ENCODE measurements at regions not wholly inside any gene's neighbourhood (a gene's known extent, or its start where the extent isn't known, plus 50 kb on each side); places are given as distances from the start of the nearest gene placed in this dataset.

DNA sequence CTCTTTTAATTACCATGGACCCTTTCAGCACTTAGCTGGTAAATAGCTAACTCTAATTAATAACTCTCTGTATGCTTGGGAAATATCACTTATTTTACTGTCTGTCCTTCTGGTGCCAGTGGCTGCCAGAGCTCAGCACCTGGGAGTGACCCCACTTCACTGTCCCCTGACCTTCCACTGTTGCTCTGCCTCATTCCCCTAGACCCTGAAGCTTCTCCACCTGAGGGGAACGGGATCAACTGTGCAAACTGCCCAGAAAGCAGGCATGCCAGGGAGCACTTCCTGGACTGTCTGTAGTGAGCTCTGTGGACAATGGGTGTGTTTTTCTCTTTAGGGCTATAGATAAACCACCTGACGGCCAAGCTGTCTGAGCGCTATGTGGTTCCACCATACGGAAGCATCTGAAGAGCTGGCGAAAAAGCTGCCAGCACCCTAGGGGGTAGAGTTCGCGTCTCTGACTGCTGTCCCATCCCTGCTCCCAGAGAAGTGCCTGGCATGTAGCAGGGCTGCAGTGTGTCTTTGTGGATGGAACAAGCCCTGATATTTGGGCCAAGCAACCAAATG lies 106.3 kb upstream of the FOXA2 start (continued):
- TF ChIP-seq, protein P1, sequence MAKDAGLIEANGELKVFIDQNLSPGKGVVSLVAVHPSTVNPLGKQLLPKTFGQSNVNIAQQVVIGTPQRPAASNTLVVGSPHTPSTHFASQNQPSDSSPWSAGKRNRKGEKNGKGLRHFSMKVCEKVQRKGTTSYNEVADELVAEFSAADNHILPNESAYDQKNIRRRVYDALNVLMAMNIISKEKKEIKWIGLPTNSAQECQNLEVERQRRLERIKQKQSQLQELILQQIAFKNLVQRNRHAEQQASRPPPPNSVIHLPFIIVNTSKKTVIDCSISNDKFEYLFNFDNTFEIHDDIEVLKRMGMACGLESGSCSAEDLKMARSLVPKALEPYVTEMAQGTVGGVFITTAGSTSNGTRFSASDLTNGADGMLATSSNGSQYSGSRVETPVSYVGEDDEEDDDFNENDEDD (CRISPR knock-in tag; IDR thresholded peaks at IDR 0.05; ENCODE audit: borderline replicate concordance) = no peak

- in situ Hi-C loops (cut with HindIII; ENCODE audit: extremely low pct_ligation_motif_present, low pct_unique_long_range_greater_than_20kb) (loop anchor here (5.0 to 10.0 kb wide), 3 partner anchors 283 to 651 kb away; no protein-coding TSS in a partner anchor), intact Hi-C loops (cut with micrococcal nuclease; ENCODE audit: unreplicated experiment) (loop anchor here (1.0 to 10.0 kb wide), 5 partner anchors 283 to 649 kb away; no protein-coding TSS in a partner anchor)
- Histone ChIP-seq H2AFZ (ENCODE audit: low read length) (peak overlapping the region; percentile 38), H3K4me3 (replicated peaks in 1 of 3; ENCODE audit: insufficient read depth in 1 of 3, low read depth in 2 of 3, low read length in 3 of 3) (peak overlapping the region in 2 of 3 experiments; percentile 8 to 58; a peak in 3 of 6 replicates), H3K4me2 (ENCODE audit: low read depth, low read length) (peak overlapping the region; percentile 74), H3K27me3 (ENCODE audit: control insufficient read depth in 1 of 2, insufficient read depth in 2 of 2, low read length in 2 of 2) (peaks cover 1 to 9% of the 10 kb centered on the region in 2 experiments; a peak in 2 of 5 replicates), H3K9ac (ENCODE audit: insufficient read depth, low read depth, low read length) (no peak overlapping the region), H3K9me3 (ENCODE audit: low read length) (no peaks in the 10 kb centered on the region), H3K79me2 (ENCODE audit: insufficient read depth, low read length) (no peaks in the 10 kb centered on the region), H3K36me3 (replicated peaks in 1 of 2; ENCODE audit: control insufficient read depth in 1 of 2, insufficient read depth in 2 of 2, low read length in 2 of 2) (no peaks in the 10 kb centered on the region), H3K27ac (ENCODE audit: extremely low read length, insufficient read depth, low read length) (no peak overlapping the region), H4K20me1 (ENCODE audit: insufficient read depth, low read length) (no peaks in the 10 kb centered on the region), H3K4me1 (ENCODE audit: insufficient read depth, low read length) (peaks cover 13% of the 10 kb centered on the region)
- ATAC-seq (peak; percentile 96), DNase-seq (ENCODE audit: low spot score) (peak; percentile 68), FAIRE-seq (peak; percentile 92)
- BruUV-seq (replicated peaks) = no TSS peak
- WGBS (ENCODE audit: low lambda C conversion rate) = 18% methylated on average over 25 of the region's 25 CpGs
- ChIA-PET CTCF (ENCODE audit: low intra/inter-chr PET ratio, low total read pairs) (interaction anchor here (0.9 to 2.5 kb wide), 7 partner anchors 283 to 649 kb away, joined by 3 to 15 read pairs (median 8); no protein-coding TSS in a partner anchor), POLR2A (interaction anchor here (0.7 to 1.9 kb wide), 7 partner anchors 108 to 666 kb away, joined by 3 to 6 read pairs (median 3); partner anchors contain the start of gene NXT1)
- TF ChIP-seq RFX5 (IDR thresholded peaks at IDR 0.05; ENCODE audit: low read depth, low read length) (0 out of 2 replicates have a peak, but pooled peaks have one; percentile 49), ZNF614 (CRISPR knock-in tag; IDR thresholded peaks at IDR 0.05; ENCODE audit: borderline replicate concordance) (peak; percentile 84; the same call in 1 of the 2 replicates), ZNF713 (CRISPR knock-in tag; IDR thresholded peaks at IDR 0.05) (0 out of 2 replicates have a peak, but pooled peaks have one; percentile 63), CHD2 (IDR thresholded peaks at IDR 0.05; ENCODE audit: low read depth, low read length) (no peak), MED1 (CRISPR knock-in tag; IDR thresholded peaks at IDR 0.05) (0 out of 2 replicates have a peak, but pooled peaks have one; percentile 33), KLF11 (CRISPR knock-in tag; IDR thresholded peaks at IDR 0.05) (0 out of 2 replicates have a peak, but pooled peaks have one; percentile 68), RFX1 (IDR thresholded peaks at IDR 0.05) (no peak), ZBTB3 (CRISPR knock-in tag; IDR thresholded peaks at IDR 0.05; ENCODE audit: borderline replicate concordance, low read depth) (no peak), ZSCAN12 (CRISPR knock-in tag; IDR thresholded peaks at IDR 0.05) (no peak), PHB2 (IDR thresholded peaks at IDR 0.05; ENCODE audit: partially characterized antibody) (no peak), ZMYM3 (CRISPR knock-in tag; IDR thresholded peaks at IDR 0.05) (no peak), YEATS4 (CRISPR knock-in tag; IDR thresholded peaks at IDR 0.05; ENCODE audit: borderline replicate concordance) (no peak)
- TF ChIP-seq, protein P2, sequence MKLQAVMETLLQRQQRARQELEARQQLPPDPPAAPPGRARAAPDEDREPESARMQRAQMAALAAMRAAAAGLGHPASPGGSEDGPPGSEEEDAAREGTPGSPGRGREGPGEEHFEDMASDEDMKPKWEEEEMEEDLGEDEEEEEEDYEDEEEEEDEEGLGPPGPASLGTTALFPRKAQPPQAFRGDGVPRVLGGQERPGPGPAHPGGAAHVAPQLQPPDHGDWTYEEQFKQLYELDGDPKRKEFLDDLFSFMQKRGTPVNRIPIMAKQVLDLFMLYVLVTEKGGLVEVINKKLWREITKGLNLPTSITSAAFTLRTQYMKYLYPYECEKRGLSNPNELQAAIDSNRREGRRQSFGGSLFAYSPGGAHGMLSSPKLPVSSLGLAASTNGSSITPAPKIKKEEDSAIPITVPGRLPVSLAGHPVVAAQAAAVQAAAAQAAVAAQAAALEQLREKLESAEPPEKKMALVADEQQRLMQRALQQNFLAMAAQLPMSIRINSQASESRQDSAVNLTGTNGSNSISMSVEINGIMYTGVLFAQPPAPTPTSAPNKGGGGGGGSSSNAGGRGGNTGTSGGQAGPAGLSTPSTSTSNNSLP (IDR thresholded peaks at IDR 0.05; ENCODE audit: low read depth, low read length) = peak; percentile 50; the same call in 1 of the 2 replicates
These were observed 107.2 kb upstream of the FOXA2 start for GRCh38 chr20:22691369-22692118.

All from HepG2 (cell line).